ENCODE measurements at regions not wholly inside any gene's neighbourhood (a gene's known extent, or its start where the extent isn't known, plus 50 kb on each side); places are given as distances from the start of the nearest gene placed in this dataset.

DNA sequence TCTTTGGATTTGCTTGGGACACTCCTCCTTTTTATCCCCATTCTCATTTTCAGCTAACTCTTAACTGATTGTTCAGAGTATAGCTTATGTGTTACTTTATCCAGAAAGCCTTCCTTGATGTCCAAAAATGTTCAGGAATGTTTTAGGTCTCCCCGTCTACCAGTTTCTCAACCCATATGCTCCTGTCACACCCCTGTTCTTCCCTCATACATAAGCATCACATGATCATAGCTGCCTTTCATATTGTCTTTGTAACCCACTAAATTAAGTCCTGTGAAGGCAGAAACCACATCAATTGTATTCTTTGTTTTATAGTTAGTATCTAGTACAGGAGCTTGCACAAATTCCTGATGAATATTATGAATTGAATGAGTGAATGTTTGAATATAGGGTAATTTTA lies 321.9 kb upstream of the ACTBL2 start:
- Mint-ChIP-seq H3K4me3 (no peak overlapping the region), H3K9me3 (no peaks in the 10 kb centered on the region), H3K4me1 (no peaks in the 10 kb centered on the region), H3K27me3 (ENCODE audit: insufficient read depth) (no peaks in the 10 kb centered on the region), H3K27ac (no peak overlapping the region), H3K36me3 (ENCODE audit: low read depth) (no peaks in the 10 kb centered on the region)
- Histone ChIP-seq H3K27me3 (ENCODE audit: control insufficient read depth, insufficient read depth, low read length, poor library complexity, severe bottlenecking) (no peaks in the 10 kb centered on the region), H3K4me3 (ENCODE audit: low read length) (no peak overlapping the region), H3K36me3 (ENCODE audit: control insufficient read depth, insufficient read depth, low read length) (no peaks in the 10 kb centered on the region), H3K9me3 (ENCODE audit: control insufficient read depth, low read length) (no peaks in the 10 kb centered on the region), H3K9ac (ENCODE audit: extremely low read depth, low read length, poor library complexity, severe bottlenecking) (no peak overlapping the region), H3K27ac (ENCODE audit: low read depth, low read length) (no peak overlapping the region), H3K4me1 (ENCODE audit: control insufficient read depth, insufficient read depth, low read length) (no peaks in the 10 kb centered on the region)
- WGBS, 2 experiments (ENCODE audit: insufficient coverage in 1 of 2, insufficient read length in 1 of 2) = 84% methylated on average over 1 of the region's 1 CpG; no CpG with 5 or more reads in 1 of the 2 experiments
- no peak for TF ChIP-seq CTCF (conservative IDR thresholded peaks at IDR 0.05)
- no peak for DNase-seq

DNA sequence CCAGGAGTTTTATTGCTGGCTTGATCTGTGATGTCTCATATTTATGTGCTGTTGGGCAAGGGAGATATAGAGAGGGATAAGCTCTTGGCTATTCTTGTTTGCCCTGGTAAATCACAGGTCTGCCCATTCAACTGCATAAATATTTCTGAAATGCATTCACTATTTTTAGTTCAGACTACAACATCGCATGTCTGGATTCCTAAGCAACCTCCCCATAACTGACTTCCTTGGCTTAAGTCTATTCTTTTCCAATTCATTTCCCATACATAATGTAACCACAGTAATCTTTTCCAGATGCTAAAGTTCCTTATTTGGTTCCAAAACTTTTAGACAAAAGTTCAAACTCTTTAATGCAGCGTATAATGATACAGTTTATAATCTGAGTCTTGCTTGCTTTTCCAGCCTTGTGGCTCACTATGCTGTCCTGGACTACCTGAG lies 321.4 kb upstream of the ACTBL2 start:
- Histone ChIP-seq H3K9me3 (ENCODE audit: control insufficient read depth, low read length) (no peaks in the 10 kb centered on the region), H3K4me3 (ENCODE audit: low read length) (no peak overlapping the region), H3K36me3 (ENCODE audit: control insufficient read depth, insufficient read depth, low read length) (no peaks in the 10 kb centered on the region), H3K27me3 (ENCODE audit: control insufficient read depth, insufficient read depth, low read length, poor library complexity, severe bottlenecking) (no peaks in the 10 kb centered on the region), H3K9ac (ENCODE audit: extremely low read depth, low read length, poor library complexity, severe bottlenecking) (no peak overlapping the region), H3K27ac (ENCODE audit: low read depth, low read length) (no peak overlapping the region), H3K4me1 (ENCODE audit: control insufficient read depth, insufficient read depth, low read length) (no peaks in the 10 kb centered on the region)
- Mint-ChIP-seq H3K4me3 (no peak overlapping the region), H3K9me3 (no peaks in the 10 kb centered on the region), H3K27ac (no peak overlapping the region), H3K27me3 (ENCODE audit: insufficient read depth) (no peaks in the 10 kb centered on the region), H3K36me3 (ENCODE audit: low read depth) (no peaks in the 10 kb centered on the region), H3K4me1 (no peaks in the 10 kb centered on the region)
- DNase-seq = no peak
- 93 to 100% methylated on average over 2 of the region's 2 CpGs for WGBS, 2 experiments (ENCODE audit: insufficient coverage in 1 of 2, insufficient read length in 1 of 2)
- TF ChIP-seq CTCF (conservative IDR thresholded peaks at IDR 0.05) = no peak

DNA sequence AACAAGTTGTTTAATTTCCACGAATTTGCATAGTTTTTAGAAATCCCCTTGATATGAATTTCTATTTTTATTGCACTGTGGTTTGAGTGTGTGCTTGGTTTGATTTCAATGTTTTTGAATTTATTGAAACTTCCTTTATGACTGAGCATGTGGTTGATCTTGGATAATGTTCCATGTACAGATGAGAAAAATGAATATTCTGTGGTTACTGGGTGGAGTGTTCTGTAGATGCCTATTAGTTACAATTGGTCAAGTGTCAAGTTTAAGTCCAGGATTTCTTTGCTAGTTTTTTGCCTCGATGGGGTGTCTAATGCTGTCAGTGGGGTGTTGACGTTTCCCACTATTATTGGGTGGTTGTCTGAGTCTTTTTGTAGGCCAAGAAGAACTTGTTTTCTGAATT lies 319.5 kb upstream of the ACTBL2 start:
- Mint-ChIP-seq H3K27ac (no peak overlapping the region), H3K4me1 (no peaks in the 10 kb centered on the region), H3K4me3 (no peak overlapping the region), H3K9me3 (no peaks in the 10 kb centered on the region), H3K27me3 (ENCODE audit: insufficient read depth) (no peaks in the 10 kb centered on the region), H3K36me3 (ENCODE audit: low read depth) (no peaks in the 10 kb centered on the region)
- DNase-seq = no peak
- H3K9me3 ChIP-seq (ENCODE audit: control insufficient read depth, low read length) = no peaks in the 10 kb centered on the region
- H3K4me3 ChIP-seq (ENCODE audit: low read length) = no peak overlapping the region
- TF ChIP-seq CTCF (conservative IDR thresholded peaks at IDR 0.05) = no peak
- no peaks in the 10 kb centered on the region for H3K4me1 ChIP-seq (ENCODE audit: control insufficient read depth, insufficient read depth, low read length)
- no peaks in the 10 kb centered on the region for H3K36me3 ChIP-seq (ENCODE audit: control insufficient read depth, insufficient read depth, low read length)
- H3K9ac ChIP-seq (ENCODE audit: extremely low read depth, low read length, poor library complexity, severe bottlenecking) = no peak overlapping the region
- H3K27me3 ChIP-seq (ENCODE audit: control insufficient read depth, insufficient read depth, low read length, poor library complexity, severe bottlenecking) = no peaks in the 10 kb centered on the region
- H3K27ac ChIP-seq (ENCODE audit: low read depth, low read length) = no peak overlapping the region
- 89% methylated on average over 3 of the region's 3 CpGs; no CpG with 5 or more reads in 1 of the 2 experiments for WGBS, 2 experiments (ENCODE audit: insufficient coverage in 1 of 2, insufficient read length in 1 of 2)

All from endodermal cell (in vitro differentiated cells).